GM12874 (cell line): ENCODE measurements at regions not wholly inside any gene's neighbourhood (a gene's known extent, or its start where the extent isn't known, plus 50 kb on each side); places are given as distances from the start of the nearest gene placed in this dataset.

ENCODE experiments used
- TF ChIP-seq, protein P1 (sequence below): IDR thresholded peaks from 2 replicates; pipeline ENCODE4 v1.5.1; 2011; ENCODE audit warnings: low read depth, mild to moderate bottlenecking, control low read depth, low read length, moderate library complexity; ENCODE audit not compliant: insufficient read depth

DNA sequence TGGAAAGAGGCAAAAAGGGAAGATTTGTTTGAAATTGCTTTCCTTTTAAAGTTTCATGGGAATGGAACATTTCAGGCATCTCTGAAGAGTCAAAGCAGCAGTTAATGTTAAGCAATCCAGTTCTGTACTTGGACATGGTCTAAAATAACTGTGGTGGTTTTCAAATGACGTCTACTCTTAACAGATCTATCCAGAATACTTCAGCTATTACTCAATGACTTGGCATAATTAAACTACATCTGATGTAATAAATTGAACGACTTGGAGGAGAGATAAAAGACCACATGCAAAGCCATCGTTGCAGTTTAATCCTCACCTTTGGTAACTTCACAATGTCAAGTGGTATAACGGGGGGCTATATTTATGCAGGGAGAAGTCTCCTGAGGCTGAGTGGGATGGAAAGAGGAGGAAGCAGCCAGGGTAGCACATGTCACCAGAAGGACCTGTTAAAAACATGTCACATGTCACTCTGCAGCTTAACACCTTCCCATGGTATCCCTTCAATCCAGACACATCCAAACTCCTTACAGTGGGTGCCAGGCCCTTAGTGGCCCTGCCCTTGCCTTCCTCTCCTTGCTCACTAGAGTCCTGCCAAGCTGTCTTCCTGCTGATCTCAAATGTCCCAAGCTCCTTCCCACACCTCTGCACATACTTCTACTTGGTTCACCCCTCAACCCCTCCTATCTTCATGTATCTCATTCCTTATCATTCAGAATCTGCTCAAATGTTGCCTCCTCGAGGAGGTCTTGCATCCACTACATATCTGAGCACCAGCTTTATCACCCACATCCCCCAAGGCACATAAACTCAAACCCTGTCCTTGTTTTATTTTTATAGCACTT, 327.8 kb downstream of the SUCLA2 start:
- TF ChIP-seq, protein P1, sequence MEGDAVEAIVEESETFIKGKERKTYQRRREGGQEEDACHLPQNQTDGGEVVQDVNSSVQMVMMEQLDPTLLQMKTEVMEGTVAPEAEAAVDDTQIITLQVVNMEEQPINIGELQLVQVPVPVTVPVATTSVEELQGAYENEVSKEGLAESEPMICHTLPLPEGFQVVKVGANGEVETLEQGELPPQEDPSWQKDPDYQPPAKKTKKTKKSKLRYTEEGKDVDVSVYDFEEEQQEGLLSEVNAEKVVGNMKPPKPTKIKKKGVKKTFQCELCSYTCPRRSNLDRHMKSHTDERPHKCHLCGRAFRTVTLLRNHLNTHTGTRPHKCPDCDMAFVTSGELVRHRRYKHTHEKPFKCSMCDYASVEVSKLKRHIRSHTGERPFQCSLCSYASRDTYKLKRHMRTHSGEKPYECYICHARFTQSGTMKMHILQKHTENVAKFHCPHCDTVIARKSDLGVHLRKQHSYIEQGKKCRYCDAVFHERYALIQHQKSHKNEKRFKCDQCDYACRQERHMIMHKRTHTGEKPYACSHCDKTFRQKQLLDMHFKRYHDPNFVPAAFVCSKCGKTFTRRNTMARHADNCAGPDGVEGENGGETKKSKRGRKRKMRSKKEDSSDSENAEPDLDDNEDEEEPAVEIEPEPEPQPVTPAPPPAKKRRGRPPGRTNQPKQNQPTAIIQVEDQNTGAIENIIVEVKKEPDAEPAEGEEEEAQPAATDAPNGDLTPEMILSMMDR: no peak

DNA sequence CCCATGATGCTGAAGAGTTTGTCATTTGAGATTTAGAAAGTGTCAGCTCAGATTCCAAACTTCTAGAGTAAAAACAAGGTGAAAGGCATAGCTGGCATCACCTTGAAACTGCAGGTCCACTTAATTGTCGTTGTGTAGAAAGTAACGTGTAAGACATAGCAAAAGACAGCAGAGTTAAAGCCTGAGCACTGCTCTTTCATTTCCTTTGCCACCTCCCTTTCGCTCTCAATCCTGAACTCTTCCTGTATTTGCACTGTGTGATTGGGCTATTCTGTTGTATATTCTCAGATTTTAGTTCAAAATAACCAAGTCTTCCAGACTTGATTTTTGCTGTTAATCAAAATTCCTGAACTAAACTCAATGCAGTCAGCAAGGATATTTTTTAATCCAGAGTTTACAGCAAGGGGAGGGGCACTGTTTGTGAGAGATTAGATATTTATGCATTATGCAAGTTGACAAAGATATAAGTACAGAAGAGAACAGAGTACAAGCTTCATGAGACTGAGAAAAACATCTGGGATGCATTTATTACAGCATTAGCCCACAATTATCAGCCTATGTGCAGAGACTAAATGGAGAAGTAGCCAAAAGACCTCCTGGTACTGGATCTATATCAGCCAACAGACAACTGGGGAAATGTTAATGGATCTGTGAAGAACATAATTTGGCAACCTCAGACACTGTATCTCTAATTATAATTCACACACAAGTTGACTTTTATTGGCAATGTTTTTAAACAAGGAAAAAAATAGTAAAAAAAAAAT, 328.6 kb downstream of the SUCLA2 start:
- TF ChIP-seq, protein P1: no peak

DNA sequence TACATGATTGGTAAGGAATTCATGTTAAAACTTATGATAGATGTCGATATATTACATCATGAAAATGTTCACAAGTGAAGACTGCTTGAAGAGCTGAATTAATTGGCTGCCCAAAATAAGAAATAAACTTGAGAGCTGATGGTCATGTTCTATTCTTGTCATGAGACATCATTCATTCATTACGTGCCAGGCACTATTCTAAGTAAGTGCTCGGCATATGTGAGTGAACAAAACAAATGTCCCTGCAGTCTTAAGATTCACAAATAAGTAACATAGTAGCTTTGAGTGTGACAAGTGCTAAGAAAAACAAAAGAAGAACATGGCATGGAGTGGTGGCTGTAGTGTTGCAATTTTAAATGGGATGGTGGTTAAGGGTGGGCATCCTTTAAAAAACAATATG, 329.3 kb downstream of the SUCLA2 start:
- TF ChIP-seq, protein P1: no peak

DNA sequence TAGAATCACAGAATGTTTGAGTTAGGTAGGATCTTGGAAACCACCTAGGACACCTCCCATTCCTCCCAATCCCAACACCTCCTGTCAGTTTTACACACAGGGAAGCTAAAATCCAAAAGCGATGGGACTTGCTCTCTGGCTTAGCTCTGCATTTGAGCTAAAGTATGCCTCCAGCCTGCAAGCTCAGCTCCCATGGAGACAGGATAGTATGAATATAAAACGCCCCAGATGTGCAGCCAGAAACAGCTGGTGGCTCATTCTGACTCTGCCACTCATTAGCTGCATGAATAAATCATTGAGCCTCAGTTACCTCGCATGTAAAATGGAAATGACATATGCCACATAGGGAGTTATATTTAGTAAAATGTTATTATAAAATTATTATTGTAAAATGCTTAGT, 336.0 kb downstream of the SUCLA2 start:
- TF ChIP-seq, protein P1: no peak

DNA sequence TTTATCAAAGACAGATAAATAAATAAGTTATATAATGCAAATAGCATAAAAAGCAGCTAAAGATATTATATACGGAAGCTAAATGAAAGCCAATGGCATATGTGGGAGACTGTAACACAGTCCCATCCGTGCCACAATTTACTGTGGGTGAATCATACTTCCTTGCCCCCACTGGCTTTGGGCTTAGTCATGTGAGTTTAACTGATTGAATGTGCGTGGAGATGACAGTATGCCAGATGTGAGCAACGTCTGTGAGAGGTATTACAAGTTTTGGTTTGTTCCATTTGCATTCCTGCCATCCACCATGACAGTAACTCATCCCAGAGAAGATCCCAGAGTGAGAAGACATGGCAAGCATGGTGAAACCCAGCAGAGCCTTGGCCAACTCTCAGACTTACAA, 340.0 kb downstream of the SUCLA2 start:
- TF ChIP-seq, protein P1: no peak

DNA sequence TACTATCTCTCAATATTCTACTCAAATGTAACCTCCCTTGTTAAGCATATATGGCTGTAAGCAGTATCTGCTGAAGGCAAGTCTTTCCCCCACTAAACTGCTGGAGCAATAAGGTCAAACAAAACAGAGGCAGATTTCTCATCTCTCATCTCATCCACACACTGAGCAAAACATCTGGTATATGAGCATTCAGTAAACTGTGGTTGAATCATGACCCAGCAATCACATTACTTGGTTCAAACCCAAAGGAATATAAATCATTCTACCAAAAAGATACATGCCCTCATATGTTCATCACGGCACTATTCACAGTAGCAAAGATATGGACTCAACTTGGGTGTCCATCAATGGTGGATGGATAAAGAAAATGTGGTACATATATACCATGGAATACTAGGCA, 344.4 kb downstream of the SUCLA2 start:
- TF ChIP-seq, protein P1: no peak

DNA sequence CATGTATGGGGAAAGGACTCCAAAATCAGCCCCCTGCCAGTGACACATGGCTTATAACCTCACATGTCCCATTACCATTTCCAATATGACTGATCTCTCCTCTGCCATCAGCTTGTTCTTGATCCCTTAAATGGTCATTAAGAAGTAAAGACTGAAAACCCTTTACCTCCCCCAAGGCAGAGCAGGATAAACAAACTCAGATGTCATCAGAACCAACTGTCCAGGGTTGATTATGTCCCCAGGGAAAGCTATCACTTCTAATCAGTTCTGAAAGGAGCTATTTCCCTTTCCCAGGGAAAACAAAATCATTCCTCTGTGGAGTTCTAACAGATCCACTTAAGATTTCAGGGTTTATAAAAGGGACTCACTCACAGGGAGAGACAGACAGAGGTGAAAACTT, 350.9 kb downstream of the SUCLA2 start:
- TF ChIP-seq, protein P1: no peak
